GM13977 (cell line): ENCODE measurements at regions not wholly inside any gene's neighbourhood (a gene's known extent, or its start where the extent isn't known, plus 50 kb on each side); places are given as distances from the start of the nearest gene placed in this dataset.

Experiments
- DNase-seq: peaks from one replicate; pipeline ENCODE4 v3.0.0; 2012; ENCODE audit warnings: low spot score
- CTCF ChIP-seq: IDR thresholded peaks from 2 replicates; pipeline ENCODE4 v1.5.1; 2012; ENCODE audit warnings: mild to moderate bottlenecking, control low read depth; ENCODE audit not compliant: insufficient read depth; ENCODE audit errors: extremely low read depth, missing control alignments
- in situ Hi-C: fragments of 300-500 bp; cut with MboI; formaldehyde crosslinking; loops from one replicate; pipeline ENCODE4 v1.12.0; 2022; ENCODE audit warnings: low sequenced_read_pairs, low pct_unique_long_range_greater_than_20kb, mixed read lengths, inconsistent platforms; ENCODE audit not compliant: unreplicated experiment

GRCh38 chr14:97312910-97313309, 515.7 kb downstream of the VRK1 start:
- TF ChIP-seq CTCF: no peak
- in situ Hi-C loops: no loop called here
- DNase-seq: no peak

- TF ChIP-seq CTCF: no peak
- no peak for DNase-seq
- in situ Hi-C loops: no loop called here
Measured at GRCh38 chr14:97315790-97316189, 518.6 kb downstream of the VRK1 start.

GRCh38 chr14:97318380-97318779, 521.2 kb downstream of the VRK1 start:
- TF ChIP-seq CTCF: no peak
- no peak for DNase-seq
- in situ Hi-C loops: no loop called here

- in situ Hi-C loops: no loop called here
- no peak for TF ChIP-seq CTCF
- DNase-seq: no peak
Measured at GRCh38 chr14:97319691-97320090, 522.5 kb downstream of the VRK1 start.

GRCh38 chr14:97328743-97329142, 531.6 kb downstream of the VRK1 start:
- in situ Hi-C loops: no loop called here
- DNase-seq: no peak
- no peak for TF ChIP-seq CTCF

GRCh38 chr14:97329701-97330100, 532.5 kb downstream of the VRK1 start:
- DNase-seq: no peak
- in situ Hi-C loops: no loop called here
- TF ChIP-seq CTCF: no peak

GRCh38 chr14:97331058-97331457, 533.9 kb downstream of the VRK1 start:
- no peak for DNase-seq
- in situ Hi-C loops: no loop called here
- TF ChIP-seq CTCF: no peak
